ENCODE measurements at regions not wholly inside any gene's neighbourhood (a gene's known extent, or its start where the extent isn't known, plus 50 kb on each side); places are given as distances from the start of the nearest gene placed in this dataset.

- TF ChIP-seq CTCF (IDR thresholded peaks at IDR 0.05; ENCODE audit: low read length) (no peak), EZH2 (optimal IDR thresholded peaks at IDR 0.05; ENCODE audit: low read depth, low read length) (no peak), EZH2phosphoT487 (IDR thresholded peaks at IDR 0.05; ENCODE audit: low read length) (no peak)
These were observed 227.4 kb downstream of the CCDC74A start for GRCh38 chr2:131754929-131755720.

All from MM.1S (cell line).